ENCODE measurements at regions not wholly inside any gene's neighbourhood (a gene's known extent, or its start where the extent isn't known, plus 50 kb on each side); places are given as distances from the start of the nearest gene placed in this dataset.
A peak's percentile ranks its signal among the peaks of the same experiment; 100 is the strongest.
"Not testable (repeated sequence)": the region's sequence is repeated elsewhere in the genome, so short reads cannot be mapped to it uniquely, and the experiment has no call there.

- peak; percentile 59 for DNase-seq
Observed at GRCh38 chr12:124379938-124380754, 85.3 kb downstream of the RFLNA start.

- DNase-seq: no peak
Observed at GRCh38 chr12:124379379-124379937, 84.6 kb downstream of the RFLNA start.

- DNase-seq: no peak
Observed at GRCh38 chr12:124378926-124379325, 84.0 kb downstream of the RFLNA start.

GRCh38 chr12:124377981-124378509 lies 83.2 kb downstream of the RFLNA start:
- no peak for DNase-seq

GRCh38 chr12:124376435-124376834 lies 81.5 kb downstream of the RFLNA start:
- no peak for DNase-seq

- no peak for DNase-seq
Observed at GRCh38 chr12:124375789-124376175, 80.9 kb downstream of the RFLNA start.

- no peak for DNase-seq
Observed at GRCh38 chr12:124375141-124375788, 80.4 kb downstream of the RFLNA start.

- DNase-seq: no peak
Observed at GRCh38 chr12:124374567-124374966, 79.7 kb downstream of the RFLNA start.

- DNase-seq: no peak
Observed at GRCh38 chr12:124374147-124374546, 79.3 kb downstream of the RFLNA start.

GRCh38 chr12:124373701-124374100 lies 78.8 kb downstream of the RFLNA start:
- not testable (repeated sequence) for DNase-seq

GRCh38 chr12:124372831-124373230 lies 77.9 kb downstream of the RFLNA start:
- DNase-seq: no peak

- DNase-seq: no peak
Observed at GRCh38 chr12:124371970-124372555, 77.2 kb downstream of the RFLNA start.

GRCh38 chr12:124371366-124371765 lies 76.5 kb downstream of the RFLNA start:
- DNase-seq: no peak

- DNase-seq: no peak
Observed at GRCh38 chr12:124370851-124371250, 76.0 kb downstream of the RFLNA start.

GRCh38 chr12:124370384-124370783 lies 75.5 kb downstream of the RFLNA start:
- DNase-seq: no peak

GRCh38 chr12:124369827-124370378 lies 75.0 kb downstream of the RFLNA start:
- DNase-seq: no peak

GRCh38 chr12:124369055-124369826 lies 74.3 kb downstream of the RFLNA start:
- no peak for DNase-seq

GRCh38 chr12:124368421-124369032 lies 73.6 kb downstream of the RFLNA start:
- DNase-seq: no peak

- DNase-seq: no peak
Observed at GRCh38 chr12:124365726-124366430, 71.0 kb downstream of the RFLNA start.
